GM12865 (cell line): ENCODE measurements at regions not wholly inside any gene's neighbourhood (a gene's known extent, or its start where the extent isn't known, plus 50 kb on each side); places are given as distances from the start of the nearest gene placed in this dataset.

Experiments
- DNase-seq: peaks from one replicate; pipeline ENCODE4 v3.0.0; 2010; ENCODE audit warnings: low read depth
- H3K4me3 ChIP-seq: 2 replicates; pipeline ENCODE4 v1.5.1; 2011; ENCODE audit warnings: mild to moderate bottlenecking, low read depth, low read length, control low read depth
- TF ChIP-seq, protein P1 (sequence below): IDR thresholded peaks from 2 replicates; pipeline ENCODE4 v1.5.1; 2011; ENCODE audit warnings: low read length, control low read depth, low read depth, inconsistent platforms; ENCODE audit not compliant: insufficient read depth; ENCODE audit errors: missing control alignments

DNA sequence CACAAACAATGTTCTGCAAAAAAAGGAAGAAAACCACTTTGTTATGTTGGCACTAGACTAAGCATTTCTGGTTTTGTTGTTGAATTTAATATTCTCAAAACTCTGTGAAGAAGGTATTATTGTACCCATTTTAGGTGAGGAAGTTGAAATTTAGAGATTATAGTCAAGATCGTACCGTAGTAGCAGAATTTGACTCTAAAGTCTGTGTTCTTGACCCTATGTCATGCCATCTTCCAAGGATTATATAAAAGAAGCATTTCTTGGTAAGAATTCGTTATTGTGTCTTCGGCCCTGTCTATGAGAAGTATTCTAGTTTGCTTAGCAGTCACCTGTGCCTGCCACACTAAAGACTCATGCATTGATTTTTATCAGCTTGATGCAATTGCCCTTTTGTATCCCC lies 104.4 kb upstream of the MAP9 start:
- H3K4me3 ChIP-seq = no peak overlapping the region
- DNase-seq = no peak
- TF ChIP-seq, protein P1, sequence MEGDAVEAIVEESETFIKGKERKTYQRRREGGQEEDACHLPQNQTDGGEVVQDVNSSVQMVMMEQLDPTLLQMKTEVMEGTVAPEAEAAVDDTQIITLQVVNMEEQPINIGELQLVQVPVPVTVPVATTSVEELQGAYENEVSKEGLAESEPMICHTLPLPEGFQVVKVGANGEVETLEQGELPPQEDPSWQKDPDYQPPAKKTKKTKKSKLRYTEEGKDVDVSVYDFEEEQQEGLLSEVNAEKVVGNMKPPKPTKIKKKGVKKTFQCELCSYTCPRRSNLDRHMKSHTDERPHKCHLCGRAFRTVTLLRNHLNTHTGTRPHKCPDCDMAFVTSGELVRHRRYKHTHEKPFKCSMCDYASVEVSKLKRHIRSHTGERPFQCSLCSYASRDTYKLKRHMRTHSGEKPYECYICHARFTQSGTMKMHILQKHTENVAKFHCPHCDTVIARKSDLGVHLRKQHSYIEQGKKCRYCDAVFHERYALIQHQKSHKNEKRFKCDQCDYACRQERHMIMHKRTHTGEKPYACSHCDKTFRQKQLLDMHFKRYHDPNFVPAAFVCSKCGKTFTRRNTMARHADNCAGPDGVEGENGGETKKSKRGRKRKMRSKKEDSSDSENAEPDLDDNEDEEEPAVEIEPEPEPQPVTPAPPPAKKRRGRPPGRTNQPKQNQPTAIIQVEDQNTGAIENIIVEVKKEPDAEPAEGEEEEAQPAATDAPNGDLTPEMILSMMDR = no peak

DNA sequence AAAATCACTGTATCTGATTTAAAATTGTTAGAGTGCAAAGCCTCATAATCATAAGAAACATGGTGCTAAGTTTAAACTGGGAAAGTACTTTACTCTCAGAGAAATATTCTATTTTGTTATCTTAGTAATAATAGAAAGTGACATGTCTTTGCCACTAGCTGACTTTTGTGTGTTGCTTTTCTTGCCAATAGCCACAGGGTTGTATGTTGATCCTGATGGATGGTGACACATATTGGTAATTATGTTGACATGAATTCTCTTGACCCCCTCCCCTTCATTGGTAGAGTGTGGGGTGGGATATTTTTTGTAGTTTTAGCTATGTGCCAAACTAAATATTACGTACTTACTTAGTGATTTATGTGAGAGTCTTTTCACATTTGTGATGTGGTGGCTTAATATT lies 103.1 kb upstream of the MAP9 start:
- no peak overlapping the region for H3K4me3 ChIP-seq
- DNase-seq = no peak
- TF ChIP-seq, protein P1 = no peak

DNA sequence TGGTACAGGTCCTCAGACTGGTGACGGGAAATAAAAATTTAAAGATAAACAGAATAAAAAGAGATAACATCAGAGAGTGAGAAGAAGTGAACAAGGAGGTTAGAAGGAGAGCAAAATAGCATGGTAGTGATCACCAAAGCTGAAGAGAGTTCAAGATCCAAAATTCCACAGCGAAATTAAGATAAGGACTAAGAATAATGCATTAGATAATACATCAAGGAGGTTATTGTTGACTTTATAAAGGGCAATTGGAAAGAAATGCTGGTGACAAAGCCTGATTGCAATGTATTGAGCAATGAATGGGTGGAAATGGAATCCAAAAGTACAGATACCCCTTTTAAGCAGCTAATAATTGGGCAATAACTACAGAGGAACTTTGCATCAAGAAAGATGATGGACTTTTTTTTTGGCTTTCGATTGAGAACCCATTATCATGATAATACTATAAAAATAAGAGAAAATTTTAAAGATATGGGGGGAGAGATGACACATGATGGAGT lies 101.6 kb upstream of the MAP9 start:
- DNase-seq = no peak
- TF ChIP-seq, protein P1 = no peak
- H3K4me3 ChIP-seq = no peak overlapping the region

DNA sequence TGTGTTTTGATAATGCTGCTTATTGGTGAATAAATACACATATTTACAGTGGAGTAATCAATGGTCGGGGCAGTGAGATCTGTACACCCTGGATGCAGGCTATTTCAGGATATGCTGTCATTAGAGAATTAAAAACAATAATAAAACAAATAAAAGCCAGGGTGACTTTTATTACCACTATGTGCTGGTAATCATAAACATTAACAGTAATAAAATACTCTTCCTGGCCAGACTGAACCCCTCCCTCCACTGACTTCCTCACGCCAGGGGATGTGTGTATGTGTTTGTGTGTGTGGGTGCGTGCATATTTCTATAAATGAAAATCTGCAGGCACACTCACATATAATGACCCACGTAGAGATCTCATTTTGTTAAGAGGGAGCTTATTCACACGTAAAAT lies 98.0 kb upstream of the MAP9 start:
- DNase-seq = no peak
- H3K4me3 ChIP-seq = no peak overlapping the region
- TF ChIP-seq, protein P1 = no peak

DNA sequence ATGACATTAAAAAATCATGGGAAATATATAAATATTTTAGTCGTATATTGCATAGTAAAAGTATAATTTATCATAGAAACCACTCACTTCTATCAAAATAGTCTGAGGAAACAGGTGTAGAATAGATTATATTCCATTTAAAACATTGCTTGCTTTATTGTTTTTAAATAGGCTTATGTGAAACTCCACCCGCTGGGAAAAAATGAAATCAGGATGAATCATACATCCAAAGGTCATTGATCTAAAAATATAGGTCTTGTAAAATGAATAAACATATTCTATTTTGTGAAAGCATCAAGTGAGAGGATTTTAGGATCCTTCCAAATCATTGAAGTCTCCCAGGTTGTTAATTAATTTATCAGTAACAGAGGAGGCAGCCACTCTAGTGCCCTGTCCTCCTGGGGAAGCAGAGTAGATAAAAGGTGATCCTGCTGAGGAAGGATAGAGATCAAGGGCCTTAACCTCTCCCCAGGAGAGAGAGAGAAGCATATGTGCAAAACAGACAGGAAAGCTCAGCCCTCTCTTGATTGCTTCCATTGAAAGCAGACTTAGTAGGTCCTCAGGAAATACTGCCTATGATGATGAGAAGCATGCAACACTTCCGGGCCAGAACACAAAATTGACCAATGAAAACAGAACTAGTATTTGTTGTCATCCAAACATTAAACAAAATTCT lies 96.8 kb upstream of the MAP9 start:
- TF ChIP-seq, protein P1 = no peak
- DNase-seq = no peak
- no peak overlapping the region for H3K4me3 ChIP-seq

DNA sequence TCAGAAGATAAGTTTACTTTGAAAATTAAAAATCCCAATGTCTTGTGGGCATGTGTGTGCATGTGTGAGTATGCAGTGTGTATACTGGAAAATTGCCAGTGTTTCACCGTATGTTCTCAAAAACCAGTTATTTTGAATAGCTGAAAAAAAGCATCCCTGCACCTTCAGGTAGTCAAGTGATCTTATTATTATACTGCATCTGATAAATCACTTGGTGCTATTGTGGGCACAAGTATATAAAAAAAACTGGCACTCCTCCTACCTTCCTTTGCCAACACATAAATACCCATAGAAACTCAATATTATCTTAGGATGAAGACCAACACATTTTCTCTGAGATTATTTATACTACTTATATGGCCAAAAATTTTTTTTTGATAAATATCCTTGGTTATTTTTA lies 91.5 kb upstream of the MAP9 start:
- no peak for DNase-seq
- TF ChIP-seq, protein P1 = no peak
- no peak overlapping the region for H3K4me3 ChIP-seq

DNA sequence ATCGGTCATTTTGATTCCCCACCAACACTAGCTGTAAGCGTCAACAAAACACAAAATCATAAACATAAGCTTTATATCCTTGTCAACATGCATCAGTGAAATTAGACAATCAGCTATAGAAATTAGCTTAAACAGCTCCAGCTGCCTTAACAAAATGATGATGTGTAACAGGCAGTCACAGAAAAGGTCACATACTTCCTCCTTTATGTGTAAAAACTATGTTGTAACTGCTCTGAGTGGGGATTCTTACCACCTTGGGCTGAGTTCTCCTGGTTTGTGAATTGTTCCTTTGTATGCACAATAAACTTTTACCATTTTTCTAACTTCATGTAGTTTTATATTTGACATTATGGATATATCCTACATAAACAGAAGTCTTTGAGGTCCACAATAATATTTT lies 73.9 kb upstream of the MAP9 start:
- no peak overlapping the region for H3K4me3 ChIP-seq
- DNase-seq = no peak
- TF ChIP-seq, protein P1 = no peak
